Fibroblast of pulmonary artery (primary cell): ENCODE measurements at regions not wholly inside any gene's neighbourhood (a gene's known extent, or its start where the extent isn't known, plus 50 kb on each side); places are given as distances from the start of the nearest gene placed in this dataset.

ENCODE experiments used
- DNase-seq: peaks from one replicate; pipeline ENCODE4 v3.0.0-alpha.2; 2010; ENCODE audit warnings: low read depth
- H3K4me3 ChIP-seq: replicated peaks from 2 replicates; pipeline ENCODE4 v1.5.1; 2011; ENCODE audit warnings: low read depth, mild to moderate bottlenecking, control low read depth, low read length, moderate library complexity
- CTCF ChIP-seq: IDR thresholded peaks from 2 replicates; pipeline ENCODE4 v1.5.1; 2011; ENCODE audit warnings: mild to moderate bottlenecking, control low read depth, low read length, inconsistent platforms; ENCODE audit errors: missing control alignments

- TF ChIP-seq CTCF, result no peak
- no peak overlapping the region for H3K4me3 ChIP-seq
- DNase-seq, result no peak
These were observed 352.3 kb upstream of the TMPO start for GRCh38 chr12:98162906-98163678.

GRCh38 chr12:98172304-98172703 lies 343.1 kb upstream of the TMPO start:
- H3K4me3 ChIP-seq, result no peak overlapping the region
- no peak for DNase-seq
- TF ChIP-seq CTCF, result no peak

- no peak overlapping the region for H3K4me3 ChIP-seq
- TF ChIP-seq CTCF, result no peak
- no peak for DNase-seq
These were observed 342.6 kb upstream of the TMPO start for GRCh38 chr12:98172801-98173200.

GRCh38 chr12:98173773-98174427 lies 341.5 kb upstream of the TMPO start:
- TF ChIP-seq CTCF, result no peak
- no peak overlapping the region for H3K4me3 ChIP-seq
- no peak for DNase-seq

GRCh38 chr12:98174428-98174809 lies 341.0 kb upstream of the TMPO start:
- TF ChIP-seq CTCF, result no peak
- DNase-seq, result no peak
- H3K4me3 ChIP-seq, result no peak overlapping the region

- DNase-seq, result no peak
- H3K4me3 ChIP-seq, result no peak overlapping the region
- TF ChIP-seq CTCF, result no peak
These were observed 337.3 kb upstream of the TMPO start for GRCh38 chr12:98178126-98178525.
